ENCODE measurements at regions not wholly inside any gene's neighbourhood (a gene's known extent, or its start where the extent isn't known, plus 50 kb on each side); places are given as distances from the start of the nearest gene placed in this dataset.

DNA sequence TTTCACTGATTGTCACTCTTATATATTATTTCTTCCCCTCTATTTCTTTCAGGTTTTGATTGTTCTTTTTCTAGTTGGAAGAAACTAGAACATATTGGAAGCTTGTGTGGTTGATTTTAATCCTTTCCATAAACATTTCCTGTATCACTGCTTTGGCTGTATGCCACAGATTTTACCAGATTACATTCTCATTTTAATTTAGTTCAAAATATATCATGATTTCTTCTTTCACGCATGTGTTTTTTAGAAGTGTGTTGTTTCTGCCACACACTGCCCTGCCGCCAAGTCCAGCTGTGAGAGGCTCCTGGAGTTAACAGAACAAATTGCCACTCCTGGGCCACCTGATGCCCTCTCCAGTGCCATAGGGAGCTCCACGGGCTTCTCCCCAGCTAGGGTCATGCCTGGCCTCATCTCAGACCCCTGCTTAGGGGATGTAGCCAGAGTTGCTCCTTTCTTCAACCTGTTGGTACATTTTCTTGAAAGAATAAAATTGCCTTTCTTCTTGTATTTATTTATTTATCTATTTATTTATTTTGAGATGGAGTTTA, 206.2 kb upstream of the COPS8 start (continued):
- TF ChIP-seq, protein P1, sequence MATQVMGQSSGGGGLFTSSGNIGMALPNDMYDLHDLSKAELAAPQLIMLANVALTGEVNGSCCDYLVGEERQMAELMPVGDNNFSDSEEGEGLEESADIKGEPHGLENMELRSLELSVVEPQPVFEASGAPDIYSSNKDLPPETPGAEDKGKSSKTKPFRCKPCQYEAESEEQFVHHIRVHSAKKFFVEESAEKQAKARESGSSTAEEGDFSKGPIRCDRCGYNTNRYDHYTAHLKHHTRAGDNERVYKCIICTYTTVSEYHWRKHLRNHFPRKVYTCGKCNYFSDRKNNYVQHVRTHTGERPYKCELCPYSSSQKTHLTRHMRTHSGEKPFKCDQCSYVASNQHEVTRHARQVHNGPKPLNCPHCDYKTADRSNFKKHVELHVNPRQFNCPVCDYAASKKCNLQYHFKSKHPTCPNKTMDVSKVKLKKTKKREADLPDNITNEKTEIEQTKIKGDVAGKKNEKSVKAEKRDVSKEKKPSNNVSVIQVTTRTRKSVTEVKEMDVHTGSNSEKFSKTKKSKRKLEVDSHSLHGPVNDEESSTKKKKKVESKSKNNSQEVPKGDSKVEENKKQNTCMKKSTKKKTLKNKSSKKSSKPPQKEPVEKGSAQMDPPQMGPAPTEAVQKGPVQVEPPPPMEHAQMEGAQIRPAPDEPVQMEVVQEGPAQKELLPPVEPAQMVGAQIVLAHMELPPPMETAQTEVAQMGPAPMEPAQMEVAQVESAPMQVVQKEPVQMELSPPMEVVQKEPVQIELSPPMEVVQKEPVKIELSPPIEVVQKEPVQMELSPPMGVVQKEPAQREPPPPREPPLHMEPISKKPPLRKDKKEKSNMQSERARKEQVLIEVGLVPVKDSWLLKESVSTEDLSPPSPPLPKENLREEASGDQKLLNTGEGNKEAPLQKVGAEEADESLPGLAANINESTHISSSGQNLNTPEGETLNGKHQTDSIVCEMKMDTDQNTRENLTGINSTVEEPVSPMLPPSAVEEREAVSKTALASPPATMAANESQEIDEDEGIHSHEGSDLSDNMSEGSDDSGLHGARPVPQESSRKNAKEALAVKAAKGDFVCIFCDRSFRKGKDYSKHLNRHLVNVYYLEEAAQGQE (IDR thresholded peaks at IDR 0.05; ENCODE audit: low read depth, low read length) = no peak
- TF ChIP-seq TCF12 (IDR thresholded peaks at IDR 0.05) = no peak
- TF ChIP-seq RAD21 (IDR thresholded peaks at IDR 0.05; ENCODE audit: low read length) = no peak

DNA sequence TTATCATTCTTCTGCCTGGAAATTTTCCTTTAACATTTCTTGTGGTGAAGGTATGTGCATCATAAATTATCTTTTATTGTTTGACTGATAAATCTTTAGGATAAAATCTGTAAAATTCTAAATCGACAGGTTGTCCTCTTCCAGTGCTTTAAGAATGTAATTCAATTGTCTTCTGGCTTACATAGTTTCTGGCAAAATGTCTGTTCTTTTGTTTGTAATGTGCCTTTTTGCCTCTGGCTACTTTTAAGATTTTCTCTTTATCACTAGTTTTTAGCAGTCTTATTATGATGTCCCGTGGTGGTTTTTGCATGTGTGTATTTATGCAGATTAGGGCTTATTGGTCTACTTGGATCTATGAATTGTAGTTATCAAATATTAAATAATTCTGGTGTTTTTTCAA, 203.6 kb upstream of the COPS8 start:
- ChIA-PET POLR2A (no interaction called here), CTCF (no interaction called here)
- H3F3A ChIP-seq (replicated peaks; ENCODE audit: insufficient read depth) = no peaks in the 10 kb centered on the region
- no peak for DNase-seq
- no peak overlapping the region for H3K9ac ChIP-seq
- no peak overlapping the region for H3K4me2 ChIP-seq
- no peak overlapping the region for H2AFZ ChIP-seq (ENCODE audit: low read depth)
- no peak overlapping the region for H3K27ac ChIP-seq (ENCODE audit: low read depth in 2 of 2, low read length in 1 of 2)
- no peaks in the 10 kb centered on the region for H3K27me3 ChIP-seq (ENCODE audit: insufficient read depth)
- no peaks in the 10 kb centered on the region for H4K20me1 ChIP-seq (ENCODE audit: insufficient read depth)
- H3K4me3 ChIP-seq (ENCODE audit: low read depth in 2 of 2, low read length in 1 of 2) = no peak overlapping the region
- H3K36me3 ChIP-seq (replicated peaks in 1 of 2; ENCODE audit: control insufficient read depth in 1 of 2, insufficient read depth in 2 of 2, low read length in 1 of 2) = no peaks in the 10 kb centered on the region
- no peaks in the 10 kb centered on the region for H3K4me1 ChIP-seq (ENCODE audit: control insufficient read depth in 1 of 2, insufficient read depth in 2 of 2, low read depth in 1 of 2, low read length in 1 of 2)
- no peaks in the 10 kb centered on the region for H3K79me2 ChIP-seq (ENCODE audit: insufficient read depth)
- WGBS (ENCODE audit: low lambda C conversion rate) = 5% methylated on average over 2 of the region's 2 CpGs
- no peaks in the 10 kb centered on the region for H3K9me2 ChIP-seq
- H3K9me3 ChIP-seq = peaks cover 15% of the 10 kb centered on the region
- TF ChIP-seq, protein P2, sequence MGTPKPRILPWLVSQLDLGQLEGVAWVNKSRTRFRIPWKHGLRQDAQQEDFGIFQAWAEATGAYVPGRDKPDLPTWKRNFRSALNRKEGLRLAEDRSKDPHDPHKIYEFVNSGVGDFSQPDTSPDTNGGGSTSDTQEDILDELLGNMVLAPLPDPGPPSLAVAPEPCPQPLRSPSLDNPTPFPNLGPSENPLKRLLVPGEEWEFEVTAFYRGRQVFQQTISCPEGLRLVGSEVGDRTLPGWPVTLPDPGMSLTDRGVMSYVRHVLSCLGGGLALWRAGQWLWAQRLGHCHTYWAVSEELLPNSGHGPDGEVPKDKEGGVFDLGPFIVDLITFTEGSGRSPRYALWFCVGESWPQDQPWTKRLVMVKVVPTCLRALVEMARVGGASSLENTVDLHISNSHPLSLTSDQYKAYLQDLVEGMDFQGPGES (IDR thresholded peaks at IDR 0.05; ENCODE audit: low read depth, low read length) = no peak
- TF ChIP-seq, protein P3, sequence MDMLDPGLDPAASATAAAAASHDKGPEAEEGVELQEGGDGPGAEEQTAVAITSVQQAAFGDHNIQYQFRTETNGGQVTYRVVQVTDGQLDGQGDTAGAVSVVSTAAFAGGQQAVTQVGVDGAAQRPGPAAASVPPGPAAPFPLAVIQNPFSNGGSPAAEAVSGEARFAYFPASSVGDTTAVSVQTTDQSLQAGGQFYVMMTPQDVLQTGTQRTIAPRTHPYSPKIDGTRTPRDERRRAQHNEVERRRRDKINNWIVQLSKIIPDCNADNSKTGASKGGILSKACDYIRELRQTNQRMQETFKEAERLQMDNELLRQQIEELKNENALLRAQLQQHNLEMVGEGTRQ (IDR thresholded peaks at IDR 0.05; ENCODE audit: borderline replicate concordance, low read depth, low read length) = no peak
- no peak for TF ChIP-seq FOSL2 (IDR thresholded peaks at IDR 0.05; ENCODE audit: borderline replicate concordance, low read depth)
- TF ChIP-seq GATA2 (CRISPR knock-in tag; IDR thresholded peaks at IDR 0.05) = no peak
- TF ChIP-seq, protein P4, sequence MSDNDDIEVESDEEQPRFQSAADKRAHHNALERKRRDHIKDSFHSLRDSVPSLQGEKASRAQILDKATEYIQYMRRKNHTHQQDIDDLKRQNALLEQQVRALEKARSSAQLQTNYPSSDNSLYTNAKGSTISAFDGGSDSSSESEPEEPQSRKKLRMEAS (IDR thresholded peaks at IDR 0.05; ENCODE audit: low read depth) = no peak
- TF ChIP-seq, protein P5, sequence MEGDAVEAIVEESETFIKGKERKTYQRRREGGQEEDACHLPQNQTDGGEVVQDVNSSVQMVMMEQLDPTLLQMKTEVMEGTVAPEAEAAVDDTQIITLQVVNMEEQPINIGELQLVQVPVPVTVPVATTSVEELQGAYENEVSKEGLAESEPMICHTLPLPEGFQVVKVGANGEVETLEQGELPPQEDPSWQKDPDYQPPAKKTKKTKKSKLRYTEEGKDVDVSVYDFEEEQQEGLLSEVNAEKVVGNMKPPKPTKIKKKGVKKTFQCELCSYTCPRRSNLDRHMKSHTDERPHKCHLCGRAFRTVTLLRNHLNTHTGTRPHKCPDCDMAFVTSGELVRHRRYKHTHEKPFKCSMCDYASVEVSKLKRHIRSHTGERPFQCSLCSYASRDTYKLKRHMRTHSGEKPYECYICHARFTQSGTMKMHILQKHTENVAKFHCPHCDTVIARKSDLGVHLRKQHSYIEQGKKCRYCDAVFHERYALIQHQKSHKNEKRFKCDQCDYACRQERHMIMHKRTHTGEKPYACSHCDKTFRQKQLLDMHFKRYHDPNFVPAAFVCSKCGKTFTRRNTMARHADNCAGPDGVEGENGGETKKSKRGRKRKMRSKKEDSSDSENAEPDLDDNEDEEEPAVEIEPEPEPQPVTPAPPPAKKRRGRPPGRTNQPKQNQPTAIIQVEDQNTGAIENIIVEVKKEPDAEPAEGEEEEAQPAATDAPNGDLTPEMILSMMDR (IDR thresholded peaks at IDR 0.05) = no peak
- no peak for TF ChIP-seq NFIC (IDR thresholded peaks at IDR 0.05; ENCODE audit: borderline replicate concordance)
- no peak for TF ChIP-seq JUND (IDR thresholded peaks at IDR 0.05)
- no peak for TF ChIP-seq ELF1 (IDR thresholded peaks at IDR 0.05)
- no peak for TF ChIP-seq TEAD4 (IDR thresholded peaks at IDR 0.05; ENCODE audit: borderline replicate concordance, insufficient read depth)
- no peak for TF ChIP-seq RFX5 (IDR thresholded peaks at IDR 0.05; ENCODE audit: low read length)
- no peak for TF ChIP-seq POLR2AphosphoS5 (IDR thresholded peaks at IDR 0.05; ENCODE audit: low read depth, low read length)
- no peak for TF ChIP-seq GABPA (IDR thresholded peaks at IDR 0.05; ENCODE audit: low read depth)
- TF ChIP-seq, protein P6, sequence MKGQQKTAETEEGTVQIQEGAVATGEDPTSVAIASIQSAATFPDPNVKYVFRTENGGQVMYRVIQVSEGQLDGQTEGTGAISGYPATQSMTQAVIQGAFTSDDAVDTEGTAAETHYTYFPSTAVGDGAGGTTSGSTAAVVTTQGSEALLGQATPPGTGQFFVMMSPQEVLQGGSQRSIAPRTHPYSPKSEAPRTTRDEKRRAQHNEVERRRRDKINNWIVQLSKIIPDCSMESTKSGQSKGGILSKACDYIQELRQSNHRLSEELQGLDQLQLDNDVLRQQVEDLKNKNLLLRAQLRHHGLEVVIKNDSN (IDR thresholded peaks at IDR 0.05; ENCODE audit: borderline replicate concordance, low read depth) = no peak
- no peak for TF ChIP-seq YY1 (IDR thresholded peaks at IDR 0.05; ENCODE audit: low read depth)
- no peak for TF ChIP-seq SIN3A (IDR thresholded peaks at IDR 0.05; ENCODE audit: borderline replicate concordance, low read depth, low read length)
- no peak for TF ChIP-seq FOXJ3 (CRISPR knock-in tag; IDR thresholded peaks at IDR 0.05)
